ENCODE measurements at regions not wholly inside any gene's neighbourhood (a gene's known extent, or its start where the extent isn't known, plus 50 kb on each side); places are given as distances from the start of the nearest gene placed in this dataset.

DNA sequence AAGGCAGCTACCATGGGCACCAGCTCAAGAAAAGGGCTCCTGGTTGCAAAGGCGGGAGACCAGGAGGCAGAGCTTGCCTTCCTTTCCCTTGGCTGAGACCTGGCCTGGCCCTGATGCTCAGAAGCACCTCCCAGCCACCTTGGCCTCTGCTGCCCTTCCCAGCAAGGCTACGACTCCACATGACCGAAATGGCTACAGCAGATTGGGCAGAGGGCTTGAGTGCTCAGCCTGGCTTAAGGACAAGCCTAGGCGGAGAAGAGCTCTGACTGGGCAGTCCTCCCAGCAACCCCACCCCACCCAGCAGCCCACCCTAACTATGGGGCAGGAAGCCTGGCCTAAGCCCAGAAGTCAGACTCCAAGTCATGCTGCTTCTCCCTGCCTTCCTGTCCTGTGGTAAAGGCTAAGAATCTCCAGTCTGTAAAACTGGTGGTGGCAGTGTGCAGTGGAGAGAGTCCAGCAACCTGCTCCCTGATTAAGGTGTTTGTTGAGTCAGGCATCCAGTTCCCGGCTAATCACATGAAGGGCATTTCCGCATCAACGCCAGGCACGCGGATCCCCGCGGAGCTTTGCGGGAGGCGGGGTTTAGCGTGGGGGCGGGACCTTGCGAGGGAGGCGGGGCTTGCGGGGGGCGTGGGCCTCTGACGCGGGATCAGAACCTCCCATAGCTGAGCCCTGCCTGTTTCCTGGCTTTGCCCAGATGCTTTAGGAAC, 256.0 kb downstream of the BCL11A start:
- Histone ChIP-seq H4K91ac (replicated peaks; ENCODE audit: insufficient read length, low read length) (peak overlapping the region; percentile 52), H2BK20ac (ENCODE audit: low read length) (no peak overlapping the region), H3K23me2 (ENCODE audit: low read depth, low read length) (no peaks in the 10 kb centered on the region), H3K36me3 (ENCODE audit: control insufficient read depth in 2 of 4, insufficient read depth in 4 of 4, low read length in 3 of 4) (no peaks in the 10 kb centered on the region), H3K18ac (ENCODE audit: extremely low read depth, low read length) (0 out of 2 replicates have a peak overlapping the region, but pooled peaks have one; percentile 15), H3K79me2 (ENCODE audit: control insufficient read depth in 1 of 2, insufficient read depth in 2 of 2, low read length in 2 of 2) (no peaks in the 10 kb centered on the region), H2BK120ac (replicated peaks; ENCODE audit: low read depth, low read length) (no peak overlapping the region), H4K5ac (ENCODE audit: insufficient read length, low read depth, low read length) (no peak overlapping the region), H3K4ac (replicated peaks; ENCODE audit: insufficient read length, low read depth, low read length) (no peak overlapping the region), H3K56ac (replicated peaks; ENCODE audit: insufficient read length, low read depth, low read length) (no peak overlapping the region), H3K4me3 (ENCODE audit: extremely low read depth in 1 of 4, insufficient read depth in 2 of 4, low read depth in 3 of 4, low read length in 4 of 4) (no peak overlapping the region), H2BK12ac (ENCODE audit: low read depth, low read length) (peak overlapping the region; percentile 88), H2BK5ac (ENCODE audit: low read depth, low read length) (no peak overlapping the region), H3K23ac (ENCODE audit: insufficient read length) (no peak overlapping the region), H3K9ac (replicated peaks in 1 of 4; ENCODE audit: extremely low read depth in 1 of 4, low read depth in 3 of 4, low read length in 3 of 4) (no peak overlapping the region), H2BK15ac (ENCODE audit: low read length) (peak overlapping the region; percentile 96), H3K27ac (ENCODE audit: low read depth, low read length) (no peak overlapping the region), H3K4me2 (ENCODE audit: insufficient read depth in 1 of 2, low read depth in 2 of 2, low read length in 2 of 2) (peak overlapping the region; percentile 24 to 39; a peak in 2 of 4 replicates), H2AK5ac (ENCODE audit: low read depth, low read length) (0 out of 2 replicates have a peak overlapping the region, but pooled peaks have one; percentile 32), H3K79me1 (ENCODE audit: low read depth, low read length) (no peaks in the 10 kb centered on the region), H4K20me1 (replicated peaks in 1 of 2; ENCODE audit: control insufficient read depth in 1 of 2, insufficient read depth in 2 of 2, low read length in 2 of 2) (no peaks in the 10 kb centered on the region), H2AFZ (ENCODE audit: low read length) (peak overlapping the region; percentile 89; the same call in 1 of the 2 replicates), H3K14ac (ENCODE audit: insufficient read length) (no peak overlapping the region), H4K8ac (ENCODE audit: extremely low read depth, insufficient read depth, low read length) (no peak overlapping the region), H3K9me3 (ENCODE audit: insufficient read depth in 2 of 2, low read depth in 1 of 2, low read length in 1 of 2) (no peaks in the 10 kb centered on the region), H3K27me3 (replicated peaks in 1 of 4; ENCODE audit: control insufficient read depth in 3 of 4, extremely low read depth in 1 of 4, insufficient read depth in 3 of 4, low read length in 3 of 4) (peaks cover 0 to 6% (median 0%) of the 10 kb centered on the region in 4 experiments; a peak in 2 of 7 replicates), H3K4me1 (replicated peaks in 1 of 4; ENCODE audit: control insufficient read depth in 3 of 4, insufficient read depth in 4 of 4, low read length in 3 of 4) (peaks cover 0 to 6% (median 2%) of the 10 kb centered on the region in 4 experiments; a peak in 3 of 7 replicates)
- 37% methylated on average over 15 of the region's 21 CpGs; no CpG with 5 or more reads in 1 of the 2 experiments for WGBS, 2 experiments (ENCODE audit: extremely low coverage in 1 of 2, insufficient coverage in 1 of 2, insufficient read length in 1 of 2, insufficient replicate concordance in 2 of 2, low coverage in 1 of 2, low lambda C conversion rate in 2 of 2, missing lambda C conversion rate in 1 of 2)
- ChIA-PET POLR2A (ENCODE audit: partially characterized antibody) (interaction anchor here (0.7 to 1.5 kb wide), 4 partner anchors 9 to 258 kb away, joined by 3 to 5 read pairs (median 4); no protein-coding TSS in a partner anchor), CTCF (ENCODE audit: partially characterized antibody) (interaction anchor here (0.6 to 1.9 kb wide), 12 partner anchors 9 to 686 kb away, joined by 3 to 8 read pairs (median 3); no protein-coding TSS in a partner anchor)
- DNase-seq (ENCODE audit: low read depth in 1 of 2, low spot score in 2 of 2) (peak; percentile 31 to 93), FAIRE-seq (peak; percentile 39)
- TF ChIP-seq, protein P1, sequence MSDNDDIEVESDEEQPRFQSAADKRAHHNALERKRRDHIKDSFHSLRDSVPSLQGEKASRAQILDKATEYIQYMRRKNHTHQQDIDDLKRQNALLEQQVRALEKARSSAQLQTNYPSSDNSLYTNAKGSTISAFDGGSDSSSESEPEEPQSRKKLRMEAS (IDR thresholded peaks at IDR 0.05): peak; percentile 79
- TF ChIP-seq GABPA (IDR thresholded peaks at IDR 0.05; ENCODE audit: borderline replicate concordance, insufficient read depth, low read length) (no peak), CREB1 (IDR thresholded peaks at IDR 0.05) (peak; percentile 49; the same call in 1 of the 2 replicates), PHF8 (conservative IDR thresholded peaks at IDR 0.05; ENCODE audit: low read depth, low read length) (no peak), SP1 (IDR thresholded peaks at IDR 0.05; ENCODE audit: low read depth, low read length) (0 out of 2 replicates have a peak, but pooled peaks have one; percentile 29), RBBP5 (IDR thresholded peaks at IDR 0.05; ENCODE audit: borderline replicate concordance, low read depth, low read length) (no peak), TEAD4 (IDR thresholded peaks at IDR 0.05; ENCODE audit: low read depth, low read length) (peak; percentile 82)
- TF ChIP-seq, protein P2, sequence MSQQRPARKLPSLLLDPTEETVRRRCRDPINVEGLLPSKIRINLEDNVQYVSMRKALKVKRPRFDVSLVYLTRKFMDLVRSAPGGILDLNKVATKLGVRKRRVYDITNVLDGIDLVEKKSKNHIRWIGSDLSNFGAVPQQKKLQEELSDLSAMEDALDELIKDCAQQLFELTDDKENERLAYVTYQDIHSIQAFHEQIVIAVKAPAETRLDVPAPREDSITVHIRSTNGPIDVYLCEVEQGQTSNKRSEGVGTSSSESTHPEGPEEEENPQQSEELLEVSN (IDR thresholded peaks at IDR 0.05): peak; percentile 56; the same call in 1 of the 2 replicates
